GM12865 (cell line): ENCODE measurements at regions not wholly inside any gene's neighbourhood (a gene's known extent, or its start where the extent isn't known, plus 50 kb on each side); places are given as distances from the start of the nearest gene placed in this dataset.
A peak's percentile ranks its signal among the peaks of the same experiment; 100 is the strongest.

Experiments used
- DNase-seq: peaks from one replicate; pipeline ENCODE4 v3.0.0; 2010; ENCODE audit warnings: low read depth
- H3K4me3 ChIP-seq: 2 replicates; pipeline ENCODE4 v1.5.1; 2011; ENCODE audit warnings: mild to moderate bottlenecking, low read depth, low read length, control low read depth
- TF ChIP-seq, protein P1 (sequence below): IDR thresholded peaks from 2 replicates; pipeline ENCODE4 v1.5.1; 2011; ENCODE audit warnings: low read length, control low read depth, low read depth, inconsistent platforms; ENCODE audit not compliant: insufficient read depth; ENCODE audit errors: missing control alignments

DNA sequence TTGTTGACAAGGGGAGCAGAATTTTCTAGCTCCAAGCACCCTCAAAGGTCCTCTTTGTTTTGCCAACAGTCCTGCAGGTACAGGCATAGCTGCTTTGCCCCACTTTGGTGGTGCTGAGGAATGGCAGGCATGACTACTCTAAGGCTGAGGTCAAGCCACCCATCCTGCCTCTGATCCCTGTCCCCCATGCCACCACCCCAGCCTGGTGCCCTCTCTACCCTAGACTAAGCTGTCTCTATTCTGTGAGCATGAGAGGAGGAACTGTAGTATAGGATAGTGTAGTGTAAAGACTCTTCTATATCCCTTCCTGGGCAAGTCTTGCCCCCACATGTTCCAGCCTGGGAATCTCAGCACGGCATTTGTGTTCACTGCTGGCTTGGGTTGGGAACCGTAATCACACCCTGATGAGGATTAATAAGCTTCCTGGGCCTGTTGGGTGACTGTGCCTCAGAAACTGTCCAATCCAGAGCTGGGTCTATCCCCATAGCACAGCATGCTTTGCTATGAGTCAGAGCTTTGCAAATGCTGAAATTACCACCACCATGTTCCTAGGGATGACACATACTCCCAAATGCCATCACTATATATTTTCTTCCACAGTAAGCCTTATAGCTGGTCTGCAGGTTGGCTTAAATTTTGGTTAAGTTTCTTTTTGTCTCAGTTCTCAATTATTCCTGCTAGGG lies 105.7 kb upstream of the PPP2R5A start:
- no peak for DNase-seq
- TF ChIP-seq, protein P1, sequence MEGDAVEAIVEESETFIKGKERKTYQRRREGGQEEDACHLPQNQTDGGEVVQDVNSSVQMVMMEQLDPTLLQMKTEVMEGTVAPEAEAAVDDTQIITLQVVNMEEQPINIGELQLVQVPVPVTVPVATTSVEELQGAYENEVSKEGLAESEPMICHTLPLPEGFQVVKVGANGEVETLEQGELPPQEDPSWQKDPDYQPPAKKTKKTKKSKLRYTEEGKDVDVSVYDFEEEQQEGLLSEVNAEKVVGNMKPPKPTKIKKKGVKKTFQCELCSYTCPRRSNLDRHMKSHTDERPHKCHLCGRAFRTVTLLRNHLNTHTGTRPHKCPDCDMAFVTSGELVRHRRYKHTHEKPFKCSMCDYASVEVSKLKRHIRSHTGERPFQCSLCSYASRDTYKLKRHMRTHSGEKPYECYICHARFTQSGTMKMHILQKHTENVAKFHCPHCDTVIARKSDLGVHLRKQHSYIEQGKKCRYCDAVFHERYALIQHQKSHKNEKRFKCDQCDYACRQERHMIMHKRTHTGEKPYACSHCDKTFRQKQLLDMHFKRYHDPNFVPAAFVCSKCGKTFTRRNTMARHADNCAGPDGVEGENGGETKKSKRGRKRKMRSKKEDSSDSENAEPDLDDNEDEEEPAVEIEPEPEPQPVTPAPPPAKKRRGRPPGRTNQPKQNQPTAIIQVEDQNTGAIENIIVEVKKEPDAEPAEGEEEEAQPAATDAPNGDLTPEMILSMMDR: no peak
- H3K4me3 ChIP-seq: no peak overlapping the region

GRCh38 chr1:212181015-212181882 lies 104.0 kb upstream of the PPP2R5A start:
- no peak overlapping the region for H3K4me3 ChIP-seq
- TF ChIP-seq, protein P1: no peak
- no peak for DNase-seq

DNA sequence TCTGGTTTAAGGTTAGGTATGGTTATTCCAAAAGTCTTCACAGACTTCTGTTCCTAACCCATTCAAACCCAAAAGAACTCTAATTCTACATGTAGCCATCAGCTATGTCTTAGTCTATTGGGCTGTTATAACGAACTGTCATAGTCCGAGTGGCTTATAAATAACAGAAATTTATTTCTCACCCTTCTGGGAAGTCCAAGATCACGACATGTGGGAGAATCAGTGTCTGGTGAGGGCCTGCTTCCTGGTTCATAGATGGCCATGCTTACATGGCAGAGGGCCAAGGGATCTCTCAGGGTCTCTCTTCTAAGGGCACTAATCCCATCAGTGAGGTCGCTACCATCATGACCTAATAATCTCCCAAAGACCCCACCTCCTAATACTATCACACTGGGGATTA lies 103.0 kb upstream of the PPP2R5A start:
- no peak overlapping the region for H3K4me3 ChIP-seq
- DNase-seq: no peak
- TF ChIP-seq, protein P1: no peak

DNA sequence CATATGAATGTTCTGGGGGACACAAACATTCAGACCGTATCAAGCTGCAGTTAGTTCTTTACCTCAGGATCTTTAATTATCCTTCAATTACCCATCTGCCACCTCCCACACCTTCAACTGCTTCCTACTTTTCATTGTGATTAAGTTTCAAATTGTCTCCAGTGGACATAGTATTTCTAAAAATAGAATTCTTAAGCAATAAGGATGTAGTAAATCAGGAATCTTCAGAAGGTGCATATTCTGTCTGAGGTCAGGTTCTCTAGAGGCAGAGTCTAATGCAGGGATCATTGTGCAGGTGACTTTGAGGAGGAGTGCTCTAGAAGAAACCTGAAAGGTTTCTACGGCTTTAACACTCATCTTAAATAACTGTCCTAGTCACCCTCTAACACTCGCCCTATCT lies 102.6 kb upstream of the PPP2R5A start:
- TF ChIP-seq, protein P1: no peak
- DNase-seq: no peak
- H3K4me3 ChIP-seq: no peak overlapping the region

DNA sequence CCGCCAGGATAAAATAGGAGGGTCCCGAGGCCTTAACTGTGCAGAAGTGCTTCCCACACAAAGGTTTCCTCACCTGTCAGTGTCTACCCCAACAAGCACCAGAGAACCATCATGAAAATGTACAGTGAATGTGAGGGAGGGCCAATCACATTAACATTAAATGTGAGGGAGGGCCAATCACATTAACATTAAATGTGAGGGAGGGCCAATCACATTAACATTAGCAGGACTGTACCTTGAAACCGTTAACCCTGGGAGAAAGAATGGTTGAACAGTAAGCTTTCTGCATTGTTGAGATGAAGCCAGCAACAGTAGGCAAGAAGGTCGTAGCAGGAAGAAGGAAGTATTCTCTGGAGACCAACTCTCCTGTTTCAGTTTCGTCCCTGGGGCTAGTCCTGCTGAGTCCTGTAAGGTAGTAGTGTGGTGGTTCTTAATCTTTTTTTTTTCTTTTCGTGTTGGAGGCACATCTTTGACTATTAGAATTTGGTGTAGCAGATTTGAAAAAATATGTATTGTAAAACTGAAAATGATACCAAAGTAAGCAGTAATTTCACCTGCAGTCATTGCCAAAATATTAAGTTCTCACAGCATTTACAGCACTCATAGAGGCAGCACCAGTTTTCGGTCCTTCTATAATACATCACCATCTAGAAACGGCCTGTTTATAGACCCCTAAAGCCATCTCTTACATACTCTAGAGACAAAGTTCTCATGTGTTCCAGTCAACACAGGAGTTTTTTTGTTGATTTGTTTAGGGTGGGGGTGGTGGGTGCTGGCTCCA lies 98.6 kb upstream of the PPP2R5A start:
- peak; percentile 79 for DNase-seq
- no peak overlapping the region for H3K4me3 ChIP-seq
- TF ChIP-seq, protein P1: no peak

DNA sequence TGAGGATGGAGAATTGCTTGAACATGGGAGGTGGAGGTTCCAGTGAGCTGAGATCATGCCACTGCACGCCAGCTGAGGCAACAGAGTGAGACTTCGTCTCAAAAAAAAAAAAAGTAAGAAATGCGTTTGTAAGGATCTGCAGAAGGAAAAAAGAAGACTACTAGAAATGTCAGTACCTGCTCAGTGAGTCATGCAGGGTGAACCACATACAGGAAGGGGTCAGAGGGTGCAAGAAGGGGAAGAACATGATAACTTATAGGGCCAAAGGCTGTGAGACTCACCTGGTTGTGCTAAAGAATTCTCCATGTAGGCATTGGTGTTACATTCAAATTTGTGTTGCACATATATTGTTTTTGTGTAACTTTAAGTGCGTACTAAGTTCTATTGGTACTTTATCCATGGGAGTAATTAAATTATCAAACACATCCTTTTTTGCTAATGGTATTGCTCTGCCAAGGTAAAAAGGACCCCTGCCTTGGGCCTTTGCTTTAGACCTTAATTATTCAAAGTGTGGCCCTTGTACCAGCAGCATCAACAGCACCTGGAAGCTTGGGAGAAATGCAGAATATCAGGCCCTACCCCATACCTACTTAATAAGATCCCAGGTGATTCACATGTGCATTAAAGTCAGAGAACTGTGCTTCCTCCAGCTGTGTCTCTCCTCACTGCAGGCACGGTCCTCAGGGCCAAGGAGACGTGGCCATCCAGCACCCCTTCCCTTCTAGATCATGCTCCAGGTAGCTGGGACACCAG lies 96.4 kb upstream of the PPP2R5A start:
- DNase-seq: no peak
- no peak overlapping the region for H3K4me3 ChIP-seq
- TF ChIP-seq, protein P1: no peak
